T-helper 1 cell treated with Interleukin-12 subunit alpha and Interleukin-12 subunit beta and Interleukin-4 antibody, amounts not matched to agents 30 ng/mL and 1 ng/mL, for 36 hours (primary cell): ENCODE measurements at regions not wholly inside any gene's neighbourhood (a gene's known extent, or its start where the extent isn't known, plus 50 kb on each side); places are given as distances from the start of the nearest gene placed in this dataset.
"Not testable (repeated sequence)": the region's sequence is repeated elsewhere in the genome, so short reads cannot be mapped to it uniquely, and the experiment has no call there.

Experiments
- intact Hi-C: fragments of 100-400 bp; cut with micrococcal nuclease; formaldehyde crosslinking; loops from one replicate; pipeline ENCODE4 v1.15.1; 2024

- intact Hi-C loops, result no loop called here
These were observed 1053.6 kb upstream of the SLC39A10 start for GRCh38 chr2:194603429-194603828.

GRCh38 chr2:194602750-194603149, 1054.3 kb upstream of the SLC39A10 start:
- intact Hi-C loops, result no loop called here

- intact Hi-C loops, result no loop called here
These were observed 1065.8 kb upstream of the SLC39A10 start for GRCh38 chr2:194591192-194591591.

GRCh38 chr2:194587739-194588270, 1069.2 kb upstream of the SLC39A10 start:
- intact Hi-C loops, result no loop called here

- intact Hi-C loops, result no loop called here
These were observed 1089.4 kb upstream of the SLC39A10 start for GRCh38 chr2:194567661-194568017.

- intact Hi-C loops, result no loop called here
These were observed 1089.9 kb upstream of the SLC39A10 start for GRCh38 chr2:194566907-194567660.

- intact Hi-C loops, result no loop called here
These were observed 1092.6 kb upstream of the SLC39A10 start for GRCh38 chr2:194564422-194564821.

GRCh38 chr2:194562329-194562728, 1094.7 kb upstream of the SLC39A10 start:
- intact Hi-C loops, result no loop called here

GRCh38 chr2:194559964-194560363, 1097.1 kb upstream of the SLC39A10 start:
- intact Hi-C loops, result no loop called here

GRCh38 chr2:194559523-194559922, 1097.5 kb upstream of the SLC39A10 start:
- intact Hi-C loops, result no loop called here

GRCh38 chr2:194557993-194558392, 1099.0 kb upstream of the SLC39A10 start:
- intact Hi-C loops, result no loop called here

- intact Hi-C loops, result no loop called here
These were observed 1100.4 kb upstream of the SLC39A10 start for GRCh38 chr2:194556629-194557028.

GRCh38 chr2:194553980-194554379, 1103.0 kb upstream of the SLC39A10 start:
- intact Hi-C loops, result no loop called here

- intact Hi-C loops, result no loop called here
These were observed 1106.3 kb upstream of the SLC39A10 start for GRCh38 chr2:194550702-194551101.

- intact Hi-C loops, result no loop called here
These were observed 1107.6 kb upstream of the SLC39A10 start for GRCh38 chr2:194549387-194549786.

GRCh38 chr2:194545978-194546377, 1111.0 kb upstream of the SLC39A10 start:
- intact Hi-C loops, result loop anchor here (1.0 to 2.0 kb wide), 3 partner anchors 772 to 1522 kb away; partner anchors contain the start of gene DNAH7

GRCh38 chr2:194539425-194539824, 1117.6 kb upstream of the SLC39A10 start:
- intact Hi-C loops, result no loop called here

GRCh38 chr2:194526121-194526520, 1130.9 kb upstream of the SLC39A10 start:
- intact Hi-C loops, result no loop called here

GRCh38 chr2:194514281-194514680, 1142.7 kb upstream of the SLC39A10 start:
- intact Hi-C loops, result no loop called here

GRCh38 chr2:194511070-194511469, 1146.0 kb upstream of the SLC39A10 start:
- intact Hi-C loops, result not testable (repeated sequence)

GRCh38 chr2:194504876-194505275, 1152.2 kb upstream of the SLC39A10 start:
- intact Hi-C loops, result not testable (repeated sequence)

- intact Hi-C loops, result loop anchor here (10.0 kb wide), 1 partner anchor 1040 kb away; no protein-coding TSS in a partner anchor
These were observed 1162.0 kb upstream of the SLC39A10 start for GRCh38 chr2:194495046-194495445.

- intact Hi-C loops, result loop anchor here (5.0 to 10.0 kb wide), 3 partner anchors 37 to 1040 kb away; no protein-coding TSS in a partner anchor
These were observed 1162.6 kb upstream of the SLC39A10 start for GRCh38 chr2:194494401-194494800.
